Mesodermal cell (in vitro differentiated cells): ENCODE measurements at regions not wholly inside any gene's neighbourhood (a gene's known extent, or its start where the extent isn't known, plus 50 kb on each side); places are given as distances from the start of the nearest gene placed in this dataset.
A peak's percentile ranks its signal among the peaks of the same experiment; 100 is the strongest.

Experiments used
- H3K27ac ChIP-seq: 2 replicates; pipeline ENCODE4 v1.7.0; 2013; ENCODE audit warnings: mild to moderate bottlenecking, low read depth, low read length, moderate library complexity; ENCODE audit not compliant: severe bottlenecking
- H3K36me3 ChIP-seq: 2 replicates; pipeline ENCODE4 v1.7.1; 2013; ENCODE audit warnings: mild to moderate bottlenecking, low read length, moderate library complexity; ENCODE audit not compliant: control insufficient read depth, insufficient read depth
- H3K4me1 ChIP-seq: one replicate; pipeline ENCODE4 v1.7.1; 2013; ENCODE audit warnings: mild to moderate bottlenecking, low read length; ENCODE audit not compliant: insufficient read depth, control insufficient read depth, poor library complexity, severe bottlenecking
- H3K4me3 ChIP-seq: 2 replicates; pipeline ENCODE4 v1.7.0; 2013; ENCODE audit warnings: low read length, control low read depth, mild to moderate bottlenecking; ENCODE audit not compliant: insufficient read depth, poor library complexity, severe bottlenecking; ENCODE audit errors: extremely low read depth
- H3K9me3 ChIP-seq: 2 replicates; pipeline ENCODE4 v1.7.1; 2013; ENCODE audit warnings: mild to moderate bottlenecking, low read length, moderate library complexity; ENCODE audit not compliant: control insufficient read depth
- WGBS, 2 experiments: methylation state at CpG; one replicate each; pipeline ENCODE4 v1.1.5; 2013; ENCODE audit warnings: missing lambda C conversion rate in 2 of 2; ENCODE audit not compliant: insufficient coverage in 2 of 2; 5-methylcytosine and 5-hydroxymethylcytosine counted together

GRCh38 chr16:85550422-85550864, 62.7 kb upstream of the GSE1 start:
- no peaks in the 10 kb centered on the region for H3K36me3 ChIP-seq
- no peak overlapping the region for H3K4me3 ChIP-seq
- no peak overlapping the region for H3K27ac ChIP-seq
- H3K4me1 ChIP-seq: no peaks in the 10 kb centered on the region
- no peaks in the 10 kb centered on the region for H3K9me3 ChIP-seq
- 82 to 94% methylated on average over 8 to 12 of the region's 14 CpGs for WGBS, 2 experiments

GRCh38 chr16:85550953-85551924, 61.9 kb upstream of the GSE1 start:
- no peak overlapping the region for H3K4me3 ChIP-seq
- no peaks in the 10 kb centered on the region for H3K36me3 ChIP-seq
- no peak overlapping the region for H3K27ac ChIP-seq
- no peaks in the 10 kb centered on the region for H3K9me3 ChIP-seq
- 79 to 82% methylated on average over 21 to 22 of the region's 25 CpGs for WGBS, 2 experiments
- no peaks in the 10 kb centered on the region for H3K4me1 ChIP-seq

DNA sequence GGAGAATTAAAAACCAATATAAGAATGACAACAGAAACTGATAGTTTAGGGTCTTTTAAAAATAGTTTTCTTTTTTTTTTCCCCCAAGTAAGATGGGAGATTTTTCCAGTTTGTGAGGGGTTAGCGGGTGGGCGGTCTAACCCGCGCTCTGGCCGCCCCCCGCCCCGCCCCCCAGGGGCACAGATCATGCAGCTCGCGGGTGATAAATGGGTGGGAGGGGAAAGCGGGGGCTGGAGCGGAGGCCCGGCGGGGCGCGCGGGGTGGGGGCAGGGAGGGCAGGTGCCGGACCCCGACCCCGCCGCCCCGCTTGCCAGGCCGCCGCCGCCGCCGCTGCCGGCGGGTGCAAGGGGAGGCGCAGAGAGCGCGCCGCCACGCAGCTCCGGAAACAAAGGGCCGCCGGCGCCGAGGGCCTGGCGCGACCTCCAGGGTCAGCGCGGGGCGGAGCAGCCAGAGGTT, 60.1 kb upstream of the GSE1 start:
- no peaks in the 10 kb centered on the region for H3K36me3 ChIP-seq
- 0% methylated on average over 9 to 22 of the region's 43 CpGs for WGBS, 2 experiments
- peak overlapping the region; percentile 62 for H3K4me3 ChIP-seq
- peaks cover 3% of the 10 kb centered on the region for H3K4me1 ChIP-seq
- no peaks in the 10 kb centered on the region for H3K9me3 ChIP-seq
- peak overlapping the region; percentile 88 for H3K27ac ChIP-seq

GRCh38 chr16:85553436-85554113, 59.5 kb upstream of the GSE1 start:
- Histone ChIP-seq H3K4me1 (peaks cover 6% of the 10 kb centered on the region), H3K36me3 (no peaks in the 10 kb centered on the region), H3K9me3 (no peaks in the 10 kb centered on the region), H3K27ac (peak overlapping the region; percentile 88), H3K4me3 (peak overlapping the region; percentile 62)
- 0% methylated on average over 55 to 57 of the region's 57 CpGs for WGBS, 2 experiments

DNA sequence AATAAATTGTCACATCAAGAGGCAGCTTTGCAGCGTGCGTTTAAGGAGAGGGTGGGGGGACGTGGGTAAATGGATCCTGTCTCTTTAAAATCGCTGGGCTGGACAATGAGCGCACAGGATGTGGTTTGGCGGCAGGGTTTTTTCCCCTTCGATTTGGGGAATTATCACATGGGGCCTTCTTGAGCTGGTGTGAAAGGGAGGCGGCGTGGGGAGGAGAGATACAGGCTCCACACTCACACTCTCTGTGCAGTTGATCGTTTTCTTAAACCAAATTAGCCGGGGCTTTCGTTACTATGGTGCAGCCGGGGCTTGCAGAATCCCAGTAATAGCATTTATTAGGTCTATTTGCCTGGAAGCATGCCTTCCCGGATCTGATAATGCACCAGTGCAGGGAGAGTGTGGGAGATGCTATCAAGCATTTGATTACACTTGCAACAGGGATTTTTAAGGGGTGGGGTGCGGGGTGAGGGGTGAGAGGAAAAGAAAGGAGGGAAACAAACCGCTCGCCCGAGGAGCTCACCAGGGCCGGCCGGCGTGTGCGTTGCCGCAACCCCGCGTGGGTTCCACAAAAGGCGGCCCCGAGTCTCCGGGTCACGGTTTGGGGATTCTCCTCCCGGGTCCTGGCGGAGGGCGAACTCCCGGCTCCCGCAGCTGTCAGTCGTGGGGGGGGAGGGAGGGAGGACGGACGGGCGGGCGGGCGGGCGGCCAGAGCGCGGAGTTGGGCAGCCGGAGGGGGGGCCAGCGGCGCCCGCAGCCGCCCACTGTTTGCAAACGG, 58.8 kb upstream of the GSE1 start:
- WGBS, 2 experiments: 0% methylated on average over 20 to 30 of the region's 49 CpGs
- H3K4me3 ChIP-seq: peak overlapping the region; percentile 62
- peaks cover 6% of the 10 kb centered on the region for H3K4me1 ChIP-seq
- H3K36me3 ChIP-seq: no peaks in the 10 kb centered on the region
- peak overlapping the region; percentile 95 for H3K27ac ChIP-seq
- H3K9me3 ChIP-seq: no peaks in the 10 kb centered on the region

GRCh38 chr16:85554889-85555718, 58.0 kb upstream of the GSE1 start:
- H3K27ac ChIP-seq: peak overlapping the region; percentile 95
- WGBS, 2 experiments: 0% methylated on average over 26 to 42 of the region's 62 CpGs
- no peaks in the 10 kb centered on the region for H3K9me3 ChIP-seq
- H3K4me1 ChIP-seq: peaks cover 6% of the 10 kb centered on the region
- H3K36me3 ChIP-seq: no peaks in the 10 kb centered on the region
- H3K4me3 ChIP-seq: peak overlapping the region; percentile 62

DNA sequence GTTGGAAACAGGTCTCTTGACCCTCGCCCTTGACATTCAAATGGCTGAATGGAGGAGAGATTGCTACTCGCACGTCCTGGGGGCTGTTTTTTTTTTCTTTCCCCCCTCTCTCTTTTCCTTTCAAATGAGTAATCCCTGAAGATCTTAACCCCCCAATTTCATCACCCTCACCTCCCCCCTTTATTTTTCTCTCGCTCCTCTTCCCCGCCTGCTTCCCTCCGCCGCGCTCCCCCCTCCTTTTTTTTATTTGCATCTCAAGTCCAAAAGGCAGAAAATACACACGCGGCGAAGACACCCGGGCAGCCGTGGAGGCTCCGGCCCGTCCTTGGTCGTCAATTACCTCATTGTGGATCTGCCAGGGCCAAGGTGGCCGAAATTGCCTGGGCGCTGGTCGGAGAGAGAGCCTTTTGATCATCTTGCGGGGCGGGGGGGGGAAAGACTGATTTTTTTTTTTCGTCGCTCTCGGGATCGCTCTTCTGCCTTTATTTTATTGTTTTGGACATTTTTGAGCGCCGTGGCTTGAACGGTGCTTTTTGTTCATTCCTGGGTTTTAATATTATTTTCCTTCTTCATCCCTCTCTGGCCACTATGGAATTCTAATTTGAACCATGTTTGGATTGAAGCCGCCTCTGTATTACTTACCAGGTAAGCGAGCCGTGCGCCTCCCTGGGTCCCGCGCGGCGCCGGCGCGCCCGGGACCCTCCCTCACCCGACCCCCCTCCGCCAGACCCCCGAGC, 57.2 kb upstream of the GSE1 start:
- H3K9me3 ChIP-seq: no peaks in the 10 kb centered on the region
- peak overlapping the region; percentile 62 for H3K4me3 ChIP-seq
- H3K4me1 ChIP-seq: peaks cover 6% of the 10 kb centered on the region
- H3K27ac ChIP-seq: peak overlapping the region; percentile 95
- no peaks in the 10 kb centered on the region for H3K36me3 ChIP-seq
- WGBS, 2 experiments: 0% methylated on average over 22 to 28 of the region's 43 CpGs

GRCh38 chr16:85556456-85557082, 56.6 kb upstream of the GSE1 start:
- peaks cover 11% of the 10 kb centered on the region for H3K4me1 ChIP-seq
- H3K27ac ChIP-seq: peak overlapping the region; percentile 95
- 0% methylated on average over 20 to 41 of the region's 65 CpGs for WGBS, 2 experiments

More at GRCh38 chr16:85556456-85557082, 56.6 kb upstream of the GSE1 start:
- H3K4me3 ChIP-seq: peak overlapping the region; percentile 62
- H3K36me3 ChIP-seq: no peaks in the 10 kb centered on the region
- H3K9me3 ChIP-seq: no peaks in the 10 kb centered on the region
